CD4-positive, alpha-beta T cell treated with Interleukin-1 beta for 1 hour (primary cell): ENCODE measurements at regions not wholly inside any gene's neighbourhood (a gene's known extent, or its start where the extent isn't known, plus 50 kb on each side); places are given as distances from the start of the nearest gene placed in this dataset.

Experiments used
- DNase-seq, 2 donors: peaks; one replicate each; pipeline ENCODE4 v3.0.0-alpha.2; 2020 to 2022

GRCh38 chr6:44062771-44063560 is 64.3 kb downstream of the MRPL14 start:
- DNase-seq = peak; percentile 8 to 36

GRCh38 chr6:44062105-44062770 is 65.0 kb downstream of the MRPL14 start:
- DNase-seq = no peak

- DNase-seq = no peak
Observed at GRCh38 chr6:44061375-44062104, 65.7 kb downstream of the MRPL14 start.

GRCh38 chr6:44060612-44061374 is 66.5 kb downstream of the MRPL14 start:
- no peak for DNase-seq

GRCh38 chr6:44059359-44060346 is 67.6 kb downstream of the MRPL14 start:
- no peak for DNase-seq

DNA sequence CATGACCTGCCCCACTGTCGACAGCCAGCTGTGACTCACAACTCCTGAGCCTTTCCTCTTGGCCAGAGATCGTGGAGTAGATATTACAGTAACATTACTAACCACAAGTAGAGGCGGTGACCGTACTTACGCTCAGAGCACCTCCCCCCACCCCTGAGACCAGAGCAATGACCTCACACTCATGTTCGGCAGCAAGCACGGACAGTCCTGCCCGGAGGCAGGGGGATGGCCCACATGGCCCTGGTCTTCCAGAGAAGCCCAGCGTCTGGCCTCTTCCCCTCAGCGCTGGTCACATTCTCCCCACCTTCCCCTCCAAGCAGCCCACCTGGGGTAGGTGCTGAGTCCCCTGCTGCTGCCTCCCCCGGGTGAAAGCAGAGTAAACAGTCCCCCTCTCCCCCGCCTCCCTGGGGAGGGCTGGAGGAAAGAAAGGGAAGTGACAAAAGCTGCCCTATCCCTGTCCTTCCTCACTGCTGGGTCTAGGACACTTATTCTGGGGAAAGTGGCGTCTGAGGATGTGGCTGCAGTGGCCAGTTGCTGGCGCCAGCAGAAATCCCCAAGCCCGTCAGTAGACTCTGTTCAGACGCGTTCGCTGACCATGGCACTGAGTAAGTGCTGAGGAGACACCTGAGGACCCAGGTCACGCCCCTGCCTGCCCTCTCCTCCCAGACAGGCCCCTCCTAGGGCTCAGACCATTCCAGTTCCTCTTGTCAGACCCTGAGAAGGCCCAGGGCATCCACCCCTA is 68.5 kb downstream of the MRPL14 start:
- peak; percentile 25 to 86 for DNase-seq

DNA sequence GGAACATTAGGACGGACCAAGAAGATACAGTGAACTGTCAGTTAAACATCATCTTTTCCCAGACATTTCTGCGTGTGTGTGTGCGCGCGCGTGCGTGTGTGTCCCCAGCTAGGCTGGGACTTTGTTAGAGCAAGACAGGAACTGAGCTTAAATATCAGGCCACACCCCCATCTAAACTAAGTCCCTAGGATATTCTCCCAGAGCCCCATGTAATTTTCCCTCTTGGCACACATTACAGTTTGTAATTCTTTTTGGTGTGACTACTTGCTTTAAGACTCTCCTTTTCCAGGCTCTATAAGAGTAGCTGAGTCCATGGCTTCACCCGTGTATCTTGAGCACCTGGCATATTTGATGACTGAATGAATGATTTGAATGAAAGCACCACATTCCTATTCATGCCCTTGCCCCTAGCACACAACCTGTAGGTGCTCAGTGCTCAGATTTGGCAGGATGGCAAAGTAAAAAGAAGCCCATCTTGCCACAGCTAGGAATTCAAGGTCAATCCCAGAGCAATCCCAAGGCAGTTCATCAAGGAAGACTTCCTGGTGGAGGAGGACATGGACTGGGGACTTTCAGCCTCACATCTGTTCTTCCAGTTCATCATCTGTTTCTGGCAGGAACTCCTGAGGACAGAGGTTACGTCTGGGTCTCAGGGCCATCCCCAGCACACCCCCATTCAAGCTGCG is 69.2 kb downstream of the MRPL14 start:
- DNase-seq = no peak

DNA sequence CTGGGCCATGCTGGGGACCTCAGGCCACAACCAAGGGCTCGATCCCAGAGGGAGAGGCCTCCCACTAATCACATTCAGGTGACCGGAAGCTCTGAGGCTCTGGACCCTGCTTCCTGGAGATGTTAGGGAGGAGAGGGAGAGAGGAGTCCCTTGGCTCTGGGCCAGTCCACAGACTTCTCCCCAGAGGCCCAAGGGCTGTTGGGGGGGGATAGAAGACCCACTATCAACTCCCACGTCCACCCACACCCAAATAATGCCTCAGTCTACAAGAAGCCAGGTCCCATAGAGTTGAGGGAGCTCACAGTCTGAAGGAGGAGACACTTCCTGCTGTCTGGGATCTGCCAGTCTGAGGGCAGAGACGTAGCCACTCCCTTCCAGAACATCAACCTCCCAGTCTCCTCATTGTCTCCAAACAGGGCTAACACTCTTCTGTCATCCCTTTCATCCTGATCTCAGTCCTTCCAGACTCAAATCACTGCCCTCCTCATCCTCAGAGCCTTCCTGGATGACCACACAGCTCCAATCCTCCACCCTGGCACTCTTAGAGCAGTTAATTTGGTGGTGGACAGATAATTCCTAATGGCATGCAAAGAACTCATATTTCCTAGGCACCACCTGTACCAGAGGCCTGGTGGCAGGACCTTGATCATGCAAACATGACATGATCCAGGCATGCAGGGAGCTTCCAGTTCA is 69.9 kb downstream of the MRPL14 start:
- no peak for DNase-seq

GRCh38 chr6:44056392-44057237 is 70.6 kb downstream of the MRPL14 start:
- no peak for DNase-seq

GRCh38 chr6:44054721-44055559 is 72.3 kb downstream of the MRPL14 start:
- DNase-seq = no peak

- no peak for DNase-seq
Observed at GRCh38 chr6:44053760-44054556, 73.3 kb downstream of the MRPL14 start.

DNA sequence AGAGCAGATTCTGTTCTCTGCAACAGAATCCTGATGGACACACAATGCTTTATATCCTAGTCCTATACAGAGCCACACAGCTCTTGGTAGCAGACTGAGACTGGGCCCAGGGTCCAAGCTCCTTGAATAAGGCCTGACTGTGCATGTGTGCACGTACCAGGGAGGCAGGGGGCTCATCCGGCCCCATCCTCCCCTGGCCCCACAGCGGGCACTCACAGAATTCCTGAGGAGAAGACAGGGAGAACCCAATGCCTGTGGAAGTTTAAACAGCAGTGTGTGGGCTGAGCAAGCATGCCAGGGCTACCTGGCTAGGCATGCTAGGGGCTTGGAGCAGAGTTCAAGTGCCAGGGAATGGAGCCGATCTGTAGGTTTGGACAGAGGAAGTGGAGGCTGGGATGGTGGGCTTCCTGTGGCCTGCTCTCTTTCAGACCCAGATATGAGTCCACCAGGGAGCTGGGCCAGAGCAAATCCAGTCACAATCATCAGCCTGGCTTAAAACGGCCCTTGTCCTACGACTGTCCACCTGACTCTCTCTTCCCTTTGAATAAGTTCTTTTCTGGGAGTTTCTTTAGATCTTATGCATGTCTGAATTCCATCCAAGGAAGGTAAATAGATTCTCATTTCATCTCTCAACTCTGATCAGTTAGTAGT is 74.0 kb downstream of the MRPL14 start:
- DNase-seq = no peak

GRCh38 chr6:44052419-44053023 is 74.7 kb downstream of the MRPL14 start:
- DNase-seq = peak in 1 of 2 donors; percentile 28

DNA sequence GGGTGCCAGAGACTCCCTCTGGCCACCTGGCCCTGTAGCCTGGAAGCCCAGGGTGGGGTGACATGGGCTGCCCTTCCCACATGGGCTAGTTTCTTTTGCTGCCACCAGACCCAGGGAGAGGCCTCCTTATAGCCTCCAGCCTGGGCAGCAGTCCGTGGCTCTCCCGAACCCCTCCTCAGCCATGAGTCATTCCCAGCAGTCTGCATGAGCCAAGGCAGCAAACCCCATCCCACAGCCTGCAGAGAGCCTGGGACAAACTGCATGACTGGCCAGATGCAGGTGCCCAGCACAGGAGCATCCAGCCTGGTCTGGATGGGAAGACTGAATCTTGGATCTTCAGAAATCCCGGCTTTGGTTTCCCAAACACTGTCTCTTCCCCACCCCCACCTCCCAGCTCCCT is 75.7 kb downstream of the MRPL14 start:
- no peak for DNase-seq

- no peak for DNase-seq
Observed at GRCh38 chr6:44050872-44051505, 76.3 kb downstream of the MRPL14 start.
